ENCODE measurements at regions not wholly inside any gene's neighbourhood (a gene's known extent, or its start where the extent isn't known, plus 50 kb on each side); places are given as distances from the start of the nearest gene placed in this dataset.
"Not testable (repeated sequence)": the region's sequence is repeated elsewhere in the genome, so short reads cannot be mapped to it uniquely, and the experiment has no call there.

- intact Hi-C loops (cut with DNase I): no loop called here
- DNase-seq (ENCODE audit: missing footprints): no peak
- ATAC-seq: no peak
Measured at GRCh38 chr14:105629886-105630215, 103.5 kb downstream of the TMEM121 start.

- intact Hi-C loops (cut with DNase I); ATAC-seq; DNase-seq (ENCODE audit: missing footprints): not testable (repeated sequence)
Measured at GRCh38 chr14:105630293-105630934, 104.0 kb downstream of the TMEM121 start.

- ATAC-seq; DNase-seq (ENCODE audit: missing footprints); intact Hi-C loops (cut with DNase I): not testable (repeated sequence)
Measured at GRCh38 chr14:105630935-105631779, 104.8 kb downstream of the TMEM121 start.

- ATAC-seq (no peak), DNase-seq (ENCODE audit: missing footprints) (no peak)
- intact Hi-C loops (cut with DNase I): no loop called here
Measured at GRCh38 chr14:105632010-105632409, 105.6 kb downstream of the TMEM121 start.

- ATAC-seq; intact Hi-C loops (cut with DNase I); DNase-seq (ENCODE audit: missing footprints): not testable (repeated sequence)
Measured at GRCh38 chr14:105633596-105633995, 107.2 kb downstream of the TMEM121 start.

GRCh38 chr14:105635560-105635959 is 109.2 kb downstream of the TMEM121 start:
- no peak for DNase-seq (ENCODE audit: missing footprints)
- intact Hi-C loops (cut with DNase I): no loop called here
- no peak for ATAC-seq

- DNase-seq (ENCODE audit: missing footprints); intact Hi-C loops (cut with DNase I); ATAC-seq: not testable (repeated sequence)
Measured at GRCh38 chr14:105636021-105636420, 109.6 kb downstream of the TMEM121 start.

GRCh38 chr14:105636935-105637334 is 110.6 kb downstream of the TMEM121 start:
- DNase-seq (ENCODE audit: missing footprints): no peak
- intact Hi-C loops (cut with DNase I): no loop called here
- ATAC-seq: no peak

GRCh38 chr14:105637345-105637744 is 111.0 kb downstream of the TMEM121 start:
- DNase-seq (ENCODE audit: missing footprints); ATAC-seq; intact Hi-C loops (cut with DNase I): not testable (repeated sequence)

GRCh38 chr14:105639969-105640931 is 113.9 kb downstream of the TMEM121 start:
- intact Hi-C loops (cut with DNase I); DNase-seq (ENCODE audit: missing footprints); ATAC-seq: not testable (repeated sequence)

- intact Hi-C loops (cut with DNase I): no loop called here
- ATAC-seq: peak; percentile 23
- DNase-seq (ENCODE audit: missing footprints): no peak
Measured at GRCh38 chr14:105641075-105641937, 114.9 kb downstream of the TMEM121 start.

- ATAC-seq; DNase-seq (ENCODE audit: missing footprints); intact Hi-C loops (cut with DNase I): not testable (repeated sequence)
Measured at GRCh38 chr14:105641951-105642350, 115.6 kb downstream of the TMEM121 start.

GRCh38 chr14:105642486-105642885 is 116.1 kb downstream of the TMEM121 start:
- ATAC-seq; DNase-seq (ENCODE audit: missing footprints); intact Hi-C loops (cut with DNase I): not testable (repeated sequence)

- intact Hi-C loops (cut with DNase I); ATAC-seq; DNase-seq (ENCODE audit: missing footprints): not testable (repeated sequence)
Measured at GRCh38 chr14:105643406-105644052, 117.1 kb downstream of the TMEM121 start.

GRCh38 chr14:105644053-105644435 is 117.7 kb downstream of the TMEM121 start:
- ATAC-seq; intact Hi-C loops (cut with DNase I); DNase-seq (ENCODE audit: missing footprints): not testable (repeated sequence)

- intact Hi-C loops (cut with DNase I); ATAC-seq; DNase-seq (ENCODE audit: missing footprints): not testable (repeated sequence)
Measured at GRCh38 chr14:105644457-105644856, 118.1 kb downstream of the TMEM121 start.

- ATAC-seq; DNase-seq (ENCODE audit: missing footprints); intact Hi-C loops (cut with DNase I): not testable (repeated sequence)
Measured at GRCh38 chr14:105644891-105645290, 118.5 kb downstream of the TMEM121 start.

All from Right ventricle myocardium inferior (tissue), 1 donor.